Adrenal gland (tissue), 9 donors: ENCODE measurements at regions not wholly inside any gene's neighbourhood (a gene's known extent, or its start where the extent isn't known, plus 50 kb on each side); places are given as distances from the start of the nearest gene placed in this dataset.

Experiments used
- DNase-seq, 7 donors: peaks; one replicate each; pipeline ENCODE4 v3.0.0-alpha.2; 2019 to 2020
- H3K27ac ChIP-seq, 5 donors: fragments of 200-600 bp; sonication (generic) in 4 of 5; 1 replicate in 3 of 5; 2 replicates in 2 of 5; pipeline versions ENCODE4 v1.5.1 to v1.8.0; 2016 to 2020; ENCODE audit warnings: mild to moderate bottlenecking in 1 of 5
- H3K27me3 ChIP-seq: fragments of 200-600 bp; 2 replicates; pipeline ENCODE4 v1.8.0; 2021
- H3K36me3 ChIP-seq, 2 donors: fragments of 200-600 bp; replicated peaks in 1 of 2; 1 replicate in 1 of 2; 2 replicates in 1 of 2; pipeline versions ENCODE4 v1.5.1 to v1.8.0; 2018 to 2022
- H3K4me1 ChIP-seq, 2 donors: fragments of 200-600 bp; replicated peaks in 1 of 2; 1 replicate in 1 of 2; 2 replicates in 1 of 2; pipeline versions ENCODE4 v1.5.1 to v1.8.0; 2018 to 2021
- H3K4me3 ChIP-seq, 4 donors: fragments of 200-600 bp; sonication (generic) in 3 of 4; one replicate each; pipeline ENCODE4 v1.5.1; 2016 to 2018
- H3K9me3 ChIP-seq, 3 donors: fragments of 200-600 bp; sonication (generic) in 1 of 3; replicated peaks in 1 of 3; 1 replicate in 2 of 3; 2 replicates in 1 of 3; pipeline versions ENCODE4 v1.5.1 to v1.8.0; 2016 to 2021
- CTCF ChIP-seq, 6 experiments: fragments of 450-650 bp in 4 of 6; fragments of 200-600 bp in 2 of 6; sonication (generic) in 1 of 6; IDR thresholded peaks; 1 replicate in 5 of 6; 2 replicates in 1 of 6; pipeline versions ENCODE4 v1.5.1 to v1.8.0; 2016 to 2021; ENCODE audit warnings: antibody characterized with exemption in 6 of 6, mild to moderate bottlenecking in 2 of 6, moderate library complexity in 1 of 6
- POLR2A ChIP-seq, 2 donors: fragments of 450-650 bp; IDR thresholded peaks; one replicate each; pipeline ENCODE4 v1.6.1; 2017; ENCODE audit warnings: antibody characterized with exemption in 2 of 2, mild to moderate bottlenecking in 2 of 2, moderate library complexity in 1 of 2
- WGBS, 4 donors: extraction: QIAGEN DNeasy Blood & Tissue Kit in 2 of 4; methylation state at CpG; one replicate each; pipeline versions ENCODE4 v1.1.5 to v1.1.7; 2013 to 2017; 5-methylcytosine and 5-hydroxymethylcytosine counted together
- intact Hi-C, 2 donors: fragments of 100-400 bp; cut with DNase I; formaldehyde crosslinking; loops; one replicate each; pipeline versions ENCODE4 v1.14.1 to v1.15.0; 2022 to 2023
- donor health status: healthy with polysubstance abuse.
- donor health status: Bipolar disorder and iron deficiency.
- donor health status: DM: yes; HTN: yes; CAD: no.
- donor health status: DM: no; HTN: no; CAD: no.
- donor health status: DM: no; HTN: no; CAD: no.

- intact Hi-C loops, result no loop called here
- TF ChIP-seq POLR2A (IDR thresholded peaks at IDR 0.05), result no peak
- no peak for TF ChIP-seq CTCF (IDR thresholded peaks at IDR 0.05)
- H3K9me3 ChIP-seq, result no peaks in the 10 kb centered on the region
- H3K4me3 ChIP-seq, result no peak overlapping the region
- WGBS, 4 donors, result 41 to 50% (median 45%) methylated on average over 3 of the region's 3 CpGs
- no peaks in the 10 kb centered on the region for H3K27me3 ChIP-seq
- DNase-seq, result no peak
- no peaks in the 10 kb centered on the region for H3K4me1 ChIP-seq
- H3K36me3 ChIP-seq, result no peaks in the 10 kb centered on the region
- no peak overlapping the region for H3K27ac ChIP-seq
Measured at GRCh38 chr16:77579351-77579891, 142.9 kb upstream of the NUDT7 start.

DNA sequence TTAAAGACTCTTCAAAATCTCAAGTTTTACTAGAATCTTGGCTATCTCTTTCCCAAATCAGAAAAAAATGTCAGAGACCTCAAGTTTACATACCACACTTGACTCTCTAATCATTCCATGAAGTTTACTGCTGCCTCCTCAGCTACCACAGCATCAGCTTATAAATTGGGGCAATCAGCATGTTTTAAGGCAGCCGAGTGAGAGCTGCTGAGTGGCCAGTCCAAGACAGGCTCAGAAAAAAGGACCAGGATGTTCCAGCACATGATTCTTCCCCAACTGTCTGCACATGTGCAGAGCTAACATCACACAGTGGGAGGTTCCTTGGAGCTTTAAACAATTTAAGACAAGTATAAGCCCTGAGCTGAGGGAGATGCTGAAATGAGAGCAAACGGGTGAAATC lies 140.6 kb upstream of the NUDT7 start:
- Histone ChIP-seq H3K9me3 (no peaks in the 10 kb centered on the region), H3K4me3 (no peak overlapping the region), H3K27me3 (no peaks in the 10 kb centered on the region), H3K4me1 (no peaks in the 10 kb centered on the region), H3K27ac (no peak overlapping the region), H3K36me3 (no peaks in the 10 kb centered on the region)
- intact Hi-C loops, result no loop called here
- WGBS, 4 donors, result 33 to 76% (median 54%) methylated on average over 2 of the region's 2 CpGs
- no peak for DNase-seq
- TF ChIP-seq CTCF (IDR thresholded peaks at IDR 0.05), result no peak
- no peak for TF ChIP-seq POLR2A (IDR thresholded peaks at IDR 0.05)

DNA sequence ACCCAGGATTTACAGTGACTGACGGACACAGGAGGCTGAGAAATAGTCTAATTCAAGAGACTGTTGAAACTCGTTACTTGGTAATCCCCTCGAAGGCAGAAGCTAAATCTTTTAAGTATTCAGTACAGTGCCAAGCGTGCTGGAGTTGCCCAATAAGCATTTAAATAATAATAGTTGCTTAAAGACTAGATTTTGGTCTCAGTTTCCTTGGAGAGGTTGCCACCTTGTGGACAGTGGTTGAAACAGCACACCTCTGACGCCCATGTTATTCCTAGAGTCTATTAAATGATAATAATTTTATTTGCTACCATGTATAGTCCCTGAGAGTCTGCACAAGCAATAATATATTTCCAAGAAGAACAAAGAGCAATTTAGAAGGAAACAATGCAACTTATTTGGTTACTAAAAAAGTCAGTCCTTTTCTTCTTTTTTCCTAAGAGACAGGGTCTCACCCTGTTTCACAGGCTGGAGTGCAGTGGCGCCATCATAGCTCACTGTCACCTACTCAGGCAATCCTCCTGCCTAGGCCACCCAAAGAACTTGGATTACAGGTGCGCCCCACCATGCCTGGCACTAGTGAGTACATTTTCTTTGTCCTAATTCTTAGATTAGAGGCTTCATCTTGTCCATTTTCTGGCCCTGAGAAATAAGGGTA lies 138.0 kb upstream of the NUDT7 start:
- Histone ChIP-seq H3K4me1 (no peaks in the 10 kb centered on the region), H3K27me3 (no peaks in the 10 kb centered on the region), H3K36me3 (no peaks in the 10 kb centered on the region), H3K9me3 (no peaks in the 10 kb centered on the region), H3K27ac (no peak overlapping the region), H3K4me3 (no peak overlapping the region)
- WGBS, 4 donors, result 31 to 38% (median 35%) methylated on average over 7 of the region's 7 CpGs
- intact Hi-C loops, result loop anchor here in 1 of 2 donors (1.0 kb wide), 1 partner anchor 348 kb away; no protein-coding TSS in a partner anchor
- DNase-seq, result peak; percentile 22 to 80 (median 51)
- peak; percentile 74 to 91 (median 85) for TF ChIP-seq CTCF (IDR thresholded peaks at IDR 0.05)
- no peak for TF ChIP-seq POLR2A (IDR thresholded peaks at IDR 0.05)

DNA sequence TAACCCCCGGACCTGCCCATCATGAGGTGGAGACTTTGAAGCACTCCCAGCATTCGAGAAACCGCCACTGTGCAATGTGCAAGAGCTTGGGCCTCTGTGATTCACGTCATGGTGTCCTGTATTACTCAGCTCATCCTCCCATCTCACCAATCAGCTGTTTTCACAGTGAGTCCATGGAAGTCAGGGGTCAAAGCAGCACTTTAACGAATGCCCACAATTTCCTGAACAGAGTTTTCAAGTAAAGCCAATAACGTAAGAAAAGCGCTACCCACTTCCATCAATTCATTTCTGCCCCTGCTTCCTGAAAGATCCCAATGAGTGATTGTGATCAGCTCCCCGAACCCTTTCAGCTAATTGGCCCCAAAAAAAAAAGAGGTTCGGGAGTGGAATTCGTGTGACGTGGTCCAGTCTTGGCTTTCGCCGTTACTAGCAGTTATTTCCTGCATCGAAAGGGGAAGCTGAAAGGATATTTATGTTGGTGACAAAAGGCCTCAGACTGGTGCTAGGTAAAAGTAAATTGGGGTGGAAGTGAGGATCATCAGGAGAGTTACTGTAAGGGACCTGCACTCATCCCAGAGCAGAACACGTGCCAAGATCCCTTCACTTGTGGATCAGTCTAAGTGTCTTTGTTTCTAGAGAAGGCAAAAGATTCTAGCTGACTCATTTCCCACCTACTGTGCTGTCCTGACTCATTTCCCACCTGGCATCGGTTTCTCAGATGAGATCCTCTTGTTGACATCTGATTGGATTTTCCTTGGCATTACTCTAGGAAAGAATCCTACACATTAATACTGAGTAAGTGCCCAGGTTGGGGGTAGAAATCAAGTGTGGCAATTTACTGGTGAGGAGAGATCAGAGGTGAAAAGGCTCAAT lies 136.7 kb upstream of the NUDT7 start:
- Histone ChIP-seq H3K9me3 (no peaks in the 10 kb centered on the region), H3K27ac (no peak overlapping the region), H3K4me1 (no peaks in the 10 kb centered on the region), H3K36me3 (no peaks in the 10 kb centered on the region), H3K27me3 (no peaks in the 10 kb centered on the region), H3K4me3 (no peak overlapping the region)
- intact Hi-C loops, result loop anchor here in 1 of 2 donors (5.0 kb wide), 1 partner anchor 348 kb away; no protein-coding TSS in a partner anchor
- DNase-seq, result peak in 1 of 7 donors; percentile 19
- 48 to 62% (median 56%) methylated on average over 16 of the region's 16 CpGs for WGBS, 4 donors
- TF ChIP-seq POLR2A (IDR thresholded peaks at IDR 0.05) (no peak), CTCF (IDR thresholded peaks at IDR 0.05) (no peak)
